Stimulated activated CD8-positive, alpha-beta memory T cell treated with anti-CD3 and anti-CD28 coated beads, Interleukin-7, amount 100 ng/mL, for 24 hours (primary cell): ENCODE measurements at regions not wholly inside any gene's neighbourhood (a gene's known extent, or its start where the extent isn't known, plus 50 kb on each side); places are given as distances from the start of the nearest gene placed in this dataset.
"Not testable (repeated sequence)": the region's sequence is repeated elsewhere in the genome, so short reads cannot be mapped to it uniquely, and the experiment has no call there.

Experiments
- DNase-seq: peaks from one replicate; pipeline ENCODE4 v3.0.0-alpha.2; 2020; ENCODE audit warnings: low read depth

DNA sequence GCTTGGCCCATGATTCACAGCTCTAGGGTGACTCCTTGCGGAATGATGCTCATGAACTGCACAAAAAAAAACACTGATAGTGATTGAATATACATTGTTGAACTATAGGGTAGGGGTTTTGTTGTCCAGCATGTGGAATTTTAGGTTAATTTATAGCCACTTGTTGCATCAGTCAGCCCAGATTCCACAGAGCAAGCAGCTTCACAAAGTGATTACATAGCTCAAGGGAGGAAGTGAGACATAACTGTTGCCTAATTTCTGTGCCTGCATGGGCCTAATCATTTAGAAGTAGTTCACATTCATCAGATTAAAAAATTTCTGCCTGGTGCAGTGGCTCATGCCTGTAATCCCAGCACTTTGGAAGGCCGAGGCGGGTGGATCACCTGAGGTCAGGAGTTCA lies 142.2 kb upstream of the ZNF722 start:
- DNase-seq, result not testable (repeated sequence)

DNA sequence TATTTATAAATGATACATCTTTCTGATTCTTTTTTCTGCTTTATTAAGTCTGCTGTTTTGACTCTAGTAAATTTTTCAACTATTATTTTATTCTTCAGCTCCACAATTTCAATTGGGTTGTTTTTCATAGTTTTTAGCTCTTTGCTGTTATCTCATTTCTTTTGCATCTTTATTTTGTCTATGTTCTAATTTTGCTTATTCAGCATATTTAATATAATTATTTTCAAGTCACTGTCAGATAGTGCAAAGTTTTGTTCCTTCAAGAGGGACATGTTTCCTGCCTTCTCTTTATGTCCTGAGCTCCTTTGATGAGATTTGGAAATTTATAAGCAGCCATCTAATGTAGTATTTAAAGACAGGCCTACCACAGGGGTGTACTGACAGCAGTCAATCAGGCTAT lies 131.5 kb upstream of the ZNF722 start:
- no peak for DNase-seq

DNA sequence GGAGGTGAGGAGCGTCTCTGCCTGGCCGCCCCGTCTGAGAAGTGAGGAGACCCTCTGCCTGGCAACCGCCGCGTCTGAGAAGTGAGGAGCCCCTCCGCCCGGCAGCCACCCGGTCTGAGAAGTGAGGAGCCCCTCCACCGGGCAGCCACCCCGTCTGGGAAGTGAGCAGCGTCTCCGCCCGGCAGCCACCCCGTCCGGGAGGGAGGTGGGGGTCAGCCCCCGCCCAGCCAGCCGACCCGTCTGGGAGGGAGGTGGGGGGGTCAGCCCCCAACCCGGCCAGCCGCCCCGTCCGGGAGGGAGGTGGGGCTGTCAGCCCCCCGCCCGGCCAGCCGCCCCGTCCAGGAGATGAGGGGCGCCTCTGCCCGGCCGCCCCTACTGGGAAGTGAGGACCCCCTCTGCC lies 124.4 kb upstream of the ZNF722 start:
- not testable (repeated sequence) for DNase-seq

DNA sequence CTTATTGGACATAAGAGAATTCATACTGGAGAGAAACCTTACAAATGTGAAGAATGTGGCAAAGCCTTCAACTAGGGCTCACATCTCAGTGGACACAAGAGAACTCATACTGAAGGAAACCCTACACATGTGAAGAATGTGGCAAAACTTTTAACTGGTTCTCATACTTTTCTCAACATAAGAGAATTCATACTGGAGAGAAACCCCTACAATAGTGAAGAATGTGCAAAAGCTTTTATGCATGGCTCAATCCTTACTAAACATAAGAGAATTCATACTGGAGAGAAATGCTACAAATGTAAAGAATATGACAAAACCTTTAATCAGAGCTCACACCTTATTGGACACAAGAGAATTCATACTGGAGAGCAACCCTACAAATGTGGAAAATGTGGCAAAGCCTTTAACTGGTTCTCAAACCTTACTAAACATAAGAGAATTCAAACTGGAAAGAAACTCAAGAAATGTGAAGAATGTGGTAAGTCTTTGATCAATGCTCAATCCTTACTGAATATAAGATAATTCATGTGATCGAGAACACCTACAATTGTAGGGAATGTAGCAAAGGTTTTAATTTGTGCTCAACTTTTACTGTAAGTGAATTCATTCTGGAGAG lies 121.8 kb upstream of the ZNF722 start:
- no peak for DNase-seq

DNA sequence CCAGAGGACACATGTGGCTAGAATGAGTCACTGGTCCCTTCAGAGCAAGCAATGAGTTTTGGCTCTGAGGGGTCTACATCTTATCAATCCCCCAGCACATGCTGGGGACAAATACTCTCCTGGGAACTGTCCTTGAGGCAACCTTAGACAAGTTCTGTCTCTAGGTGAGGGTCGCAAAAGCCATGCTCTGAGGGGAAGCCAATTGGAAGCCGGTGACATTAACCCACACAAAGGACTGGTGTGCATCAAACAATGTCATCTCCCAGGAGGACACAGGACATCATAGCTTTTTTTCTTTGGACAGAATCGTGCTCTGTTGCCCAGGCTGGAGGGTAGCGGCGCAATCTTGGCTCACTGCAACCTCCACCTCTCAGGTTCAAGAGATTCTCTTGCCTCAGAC lies 111.6 kb upstream of the ZNF722 start:
- no peak for DNase-seq

DNA sequence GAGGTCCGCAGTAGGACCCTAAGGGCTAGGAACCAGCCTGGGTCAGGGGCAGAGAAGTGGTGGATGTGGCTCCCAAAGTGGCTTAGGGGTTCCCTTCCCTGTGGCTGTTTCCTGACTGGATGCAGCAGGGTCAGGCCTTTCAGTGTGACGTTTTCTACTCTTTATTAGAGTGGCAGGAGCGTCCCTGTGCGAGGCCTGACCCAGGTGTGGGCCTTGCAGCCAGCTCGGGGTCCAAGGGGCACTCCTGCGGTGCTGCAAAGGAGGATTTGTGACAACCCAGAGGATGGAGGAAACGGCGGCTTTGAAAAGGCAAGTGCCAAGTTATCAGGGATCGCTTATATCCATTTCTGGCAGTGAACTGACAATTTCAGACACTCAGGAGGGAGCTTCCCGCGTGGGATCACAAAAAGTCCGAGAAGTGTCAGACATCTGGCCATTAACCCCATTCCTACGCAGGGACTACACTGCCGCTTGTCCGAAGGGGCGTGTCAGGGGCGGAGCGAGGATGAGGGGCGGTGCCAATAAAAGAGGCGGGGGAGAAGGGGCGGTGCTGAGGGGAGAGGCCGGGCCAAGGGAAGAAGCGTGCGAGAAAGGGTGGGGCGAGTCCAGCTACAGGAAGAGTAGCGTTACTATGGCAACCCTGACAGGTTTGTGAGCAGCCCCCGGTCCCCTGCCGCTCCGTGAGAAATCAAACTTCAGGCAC lies 98.8 kb upstream of the ZNF722 start:
- DNase-seq, result peak; percentile 68

DNA sequence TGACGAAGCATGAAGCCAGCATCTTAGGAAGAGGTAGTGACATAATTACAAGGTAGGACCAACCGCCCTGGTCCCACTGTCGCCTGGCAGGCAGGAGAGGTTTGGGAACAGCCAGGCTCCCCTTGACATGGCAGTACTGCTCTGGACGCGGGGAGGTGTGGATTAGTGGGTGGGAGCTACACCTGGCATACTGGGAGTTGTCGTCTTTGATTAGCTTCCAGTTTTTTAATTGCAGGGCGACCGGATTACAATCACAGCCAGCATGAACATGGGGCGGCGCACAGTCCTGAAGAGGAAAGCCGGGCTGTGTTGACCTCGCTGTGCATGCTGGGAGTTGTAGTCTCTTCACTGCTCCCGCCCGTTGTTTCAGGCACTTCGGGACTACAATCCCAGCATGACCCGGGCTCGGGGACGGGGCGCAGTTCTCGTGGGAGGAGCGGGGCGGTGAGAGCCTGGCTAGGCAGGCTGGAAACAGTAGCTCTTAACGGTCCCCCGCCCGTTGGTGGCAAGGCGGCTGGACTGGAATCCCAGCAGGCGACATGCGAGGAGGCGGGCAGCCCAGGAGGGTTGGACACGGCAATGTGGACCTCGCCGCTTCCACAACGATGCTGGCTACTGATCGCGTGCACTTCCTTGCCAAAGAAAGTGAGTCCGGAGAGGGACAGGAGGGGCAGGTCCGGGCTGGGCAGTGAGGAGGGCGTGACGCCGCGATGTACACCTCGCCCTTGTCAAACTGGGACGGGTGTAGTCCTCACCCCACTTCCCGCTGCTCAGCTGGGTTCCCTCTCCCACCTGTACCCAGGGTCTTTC lies 98.0 kb upstream of the ZNF722 start:
- peak; percentile 82 for DNase-seq

DNA sequence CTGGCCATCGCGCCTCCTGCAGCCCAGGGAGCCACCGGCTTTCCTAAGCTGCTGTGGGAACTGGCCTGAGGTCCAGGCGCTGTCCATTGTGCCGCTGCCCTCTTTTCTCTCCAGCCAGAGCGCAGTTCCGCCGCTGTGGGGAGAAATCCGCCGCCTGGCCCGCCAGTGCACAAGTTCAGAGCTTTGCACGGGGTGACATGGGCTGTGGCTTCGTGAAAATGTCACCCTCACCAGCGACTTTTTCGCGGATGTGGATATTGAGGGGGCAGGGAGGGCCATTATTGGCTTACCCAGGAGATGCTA lies 97.5 kb upstream of the ZNF722 start:
- DNase-seq, result not testable (repeated sequence)

DNA sequence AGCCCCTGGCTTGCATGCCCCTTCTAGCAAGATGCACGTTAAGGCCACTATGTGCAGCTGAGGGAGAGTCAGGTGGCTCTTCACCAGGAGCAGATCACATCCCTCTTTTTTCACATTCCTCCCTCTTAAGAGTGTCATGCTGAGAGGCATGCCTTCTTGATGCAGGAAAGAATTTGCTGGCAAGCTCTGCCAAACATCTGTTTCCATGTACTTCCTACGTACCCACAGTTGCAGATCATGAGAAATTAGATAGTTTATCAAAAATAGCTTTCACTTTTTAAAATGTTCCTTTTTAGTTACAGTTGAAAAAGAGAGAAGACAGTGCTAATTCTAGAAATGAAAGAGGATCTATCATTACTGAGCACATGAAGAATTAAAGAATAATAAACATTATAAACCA lies 79.7 kb upstream of the ZNF722 start:
- no peak for DNase-seq

DNA sequence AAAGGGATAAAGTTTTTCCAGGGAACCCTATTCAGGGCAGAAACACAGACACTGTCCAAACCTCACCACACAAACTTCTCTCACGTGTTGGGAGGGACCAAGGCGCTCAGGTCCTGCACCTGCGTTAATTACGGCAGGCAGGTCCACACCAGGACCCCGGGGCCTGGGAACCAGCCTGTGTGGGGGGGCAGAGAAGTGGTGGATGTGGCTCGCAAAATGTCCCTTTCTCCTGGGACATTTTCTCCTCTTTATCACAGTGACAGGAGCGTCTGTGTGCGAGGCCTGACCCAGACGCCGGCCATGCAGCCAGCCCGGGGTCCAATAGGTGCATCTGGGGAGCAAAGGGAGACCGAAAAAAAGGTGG lies 73.4 kb upstream of the ZNF722 start:
- DNase-seq, result no peak

DNA sequence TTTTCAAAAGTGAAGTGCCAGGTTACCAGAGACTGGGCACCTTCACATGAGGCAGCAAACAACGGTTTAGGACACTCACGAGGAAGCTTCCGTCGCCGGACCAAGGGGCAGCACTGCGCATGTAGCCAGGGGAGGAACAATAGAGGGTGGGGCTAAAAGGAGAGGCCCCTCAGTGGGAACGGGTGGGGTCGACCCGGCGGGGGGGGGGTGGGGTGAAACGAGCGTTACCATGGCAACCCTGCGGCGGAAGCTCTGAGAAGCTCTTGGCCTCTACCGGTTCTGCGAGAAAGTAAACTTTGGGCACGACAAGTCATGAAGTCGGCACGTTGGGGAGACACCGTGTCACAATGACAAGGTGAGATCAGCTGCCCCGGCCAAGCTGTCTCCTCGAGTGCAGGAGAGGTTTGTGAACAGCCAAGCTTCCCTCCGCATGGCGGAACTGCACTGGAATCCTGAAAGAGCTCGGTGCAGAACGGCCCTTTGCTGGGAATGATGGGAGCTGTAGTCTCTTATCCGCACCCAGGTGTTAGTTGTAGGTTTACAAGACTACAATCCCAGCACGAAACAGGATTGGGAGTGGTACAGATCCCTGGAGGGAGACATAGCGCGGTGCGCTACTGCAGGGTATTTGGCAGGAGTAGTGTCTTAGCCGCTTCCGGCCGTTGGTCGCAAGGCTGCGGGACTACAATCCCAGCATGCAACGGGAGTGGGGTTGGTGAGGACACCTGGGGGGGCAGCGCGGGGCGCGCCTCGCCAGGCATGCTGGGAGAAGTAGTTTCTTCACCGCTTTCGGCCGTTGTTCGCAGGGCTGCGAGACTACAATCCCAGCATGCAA lies 72.8 kb upstream of the ZNF722 start:
- peak; percentile 70 for DNase-seq

DNA sequence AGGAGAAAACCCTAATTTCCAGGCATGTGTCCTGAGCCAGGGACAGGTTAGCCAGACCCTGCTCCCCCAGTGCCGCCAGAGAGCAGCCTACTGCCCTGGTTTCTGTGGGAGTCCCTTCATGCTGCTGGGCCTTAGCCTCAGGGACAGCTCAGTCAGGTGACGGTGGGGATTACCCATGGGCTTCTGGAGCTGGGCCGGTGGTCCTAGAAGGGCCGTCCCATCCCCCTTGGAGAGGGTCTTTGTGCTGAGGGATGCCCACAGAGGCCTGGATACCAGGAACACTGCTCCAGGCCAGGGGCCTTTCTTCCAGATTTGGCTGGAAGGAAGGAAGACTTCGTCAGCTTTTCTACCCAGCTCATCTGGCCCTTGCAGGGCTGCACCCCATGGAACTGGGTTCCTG lies 71.4 kb upstream of the ZNF722 start:
- no peak for DNase-seq

DNA sequence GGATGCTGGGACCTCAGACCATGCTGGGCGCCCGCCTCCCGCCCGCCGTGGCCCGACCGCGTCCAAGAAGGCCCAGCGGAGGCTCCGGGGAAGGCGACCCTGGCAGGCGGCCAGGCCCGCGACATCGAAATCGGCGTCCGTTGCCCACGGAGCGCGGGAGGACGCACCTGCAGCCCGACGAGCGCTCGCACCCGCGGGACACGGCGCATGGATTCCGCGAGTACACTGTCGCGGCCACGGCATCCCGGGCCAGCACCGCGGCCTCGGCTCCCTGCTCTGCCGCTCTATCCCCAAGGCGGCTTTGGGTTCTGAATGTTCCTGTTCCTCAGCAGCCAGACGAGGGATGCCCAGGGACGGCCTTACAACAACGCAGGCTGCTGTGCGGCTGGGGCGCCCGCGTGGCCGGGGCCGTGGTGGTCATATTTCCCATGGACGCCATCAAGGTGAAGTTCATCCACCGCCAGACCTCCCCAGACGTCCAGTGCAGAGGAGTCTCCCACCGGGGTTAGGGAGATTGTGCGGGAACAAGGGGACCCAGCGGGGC lies 67.5 kb upstream of the ZNF722 start:
- DNase-seq, result no peak

DNA sequence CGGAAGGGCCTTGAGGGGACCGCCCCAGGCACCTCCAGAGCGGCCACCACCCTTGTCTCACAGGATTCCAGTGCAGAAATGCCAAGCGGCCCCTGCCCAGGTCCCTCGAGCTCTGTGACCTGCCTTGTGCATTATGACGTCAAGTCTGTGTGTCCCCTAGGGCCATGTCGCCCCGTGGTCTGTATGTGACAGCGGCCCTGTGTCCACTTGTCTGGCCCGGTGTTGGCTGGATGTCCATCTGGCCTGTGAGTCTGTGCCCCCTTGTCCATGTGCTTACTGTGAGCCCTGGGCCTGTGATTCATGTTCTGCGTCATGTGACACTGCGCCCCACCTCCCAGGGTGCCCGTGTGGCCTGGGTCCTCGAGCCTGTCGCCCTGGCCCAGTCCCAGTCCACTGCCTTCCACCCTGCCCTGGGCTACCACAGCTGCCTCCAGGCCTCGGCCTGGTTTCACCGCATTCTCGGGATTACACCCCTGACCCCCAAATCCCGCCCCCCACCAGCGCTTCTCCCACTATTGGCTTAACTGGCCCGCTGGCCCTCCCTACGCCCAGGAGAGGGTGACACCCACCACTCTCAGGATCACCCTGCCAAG lies 66.6 kb upstream of the ZNF722 start:
- DNase-seq, result no peak
